ENCODE measurements at regions not wholly inside any gene's neighbourhood (a gene's known extent, or its start where the extent isn't known, plus 50 kb on each side); places are given as distances from the start of the nearest gene placed in this dataset.

DNA sequence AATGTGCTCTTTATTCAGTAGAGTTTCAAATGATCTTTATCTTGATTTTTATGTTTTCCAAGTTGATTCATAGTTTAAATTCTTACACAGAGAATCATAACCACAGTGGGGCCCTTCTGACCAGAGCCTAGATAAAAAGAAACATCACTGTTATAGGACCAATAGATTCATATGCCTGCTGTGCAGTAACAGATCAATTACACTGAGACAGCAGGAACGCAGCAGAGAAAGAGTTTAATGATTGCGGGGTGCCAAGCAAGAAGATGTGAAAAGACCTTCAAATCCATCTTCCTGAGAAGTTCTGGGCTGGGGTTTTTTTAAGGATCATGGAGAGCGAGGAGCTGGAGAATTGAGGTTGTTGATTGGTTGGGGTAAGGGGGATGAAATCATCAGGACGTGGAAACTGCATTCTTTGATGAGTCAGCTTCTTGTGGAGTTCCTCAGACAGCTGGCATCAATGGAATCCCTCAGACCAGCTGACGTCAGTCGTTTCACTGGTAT, 346.6 kb downstream of the TBC1D4 start:
- TF ChIP-seq, protein P1, sequence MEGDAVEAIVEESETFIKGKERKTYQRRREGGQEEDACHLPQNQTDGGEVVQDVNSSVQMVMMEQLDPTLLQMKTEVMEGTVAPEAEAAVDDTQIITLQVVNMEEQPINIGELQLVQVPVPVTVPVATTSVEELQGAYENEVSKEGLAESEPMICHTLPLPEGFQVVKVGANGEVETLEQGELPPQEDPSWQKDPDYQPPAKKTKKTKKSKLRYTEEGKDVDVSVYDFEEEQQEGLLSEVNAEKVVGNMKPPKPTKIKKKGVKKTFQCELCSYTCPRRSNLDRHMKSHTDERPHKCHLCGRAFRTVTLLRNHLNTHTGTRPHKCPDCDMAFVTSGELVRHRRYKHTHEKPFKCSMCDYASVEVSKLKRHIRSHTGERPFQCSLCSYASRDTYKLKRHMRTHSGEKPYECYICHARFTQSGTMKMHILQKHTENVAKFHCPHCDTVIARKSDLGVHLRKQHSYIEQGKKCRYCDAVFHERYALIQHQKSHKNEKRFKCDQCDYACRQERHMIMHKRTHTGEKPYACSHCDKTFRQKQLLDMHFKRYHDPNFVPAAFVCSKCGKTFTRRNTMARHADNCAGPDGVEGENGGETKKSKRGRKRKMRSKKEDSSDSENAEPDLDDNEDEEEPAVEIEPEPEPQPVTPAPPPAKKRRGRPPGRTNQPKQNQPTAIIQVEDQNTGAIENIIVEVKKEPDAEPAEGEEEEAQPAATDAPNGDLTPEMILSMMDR (IDR thresholded peaks at IDR 0.05): no peak
- no peak for TF ChIP-seq POLR2A (IDR thresholded peaks at IDR 0.05)
- no peak for TF ChIP-seq POLR2AphosphoS5 (IDR thresholded peaks at IDR 0.05; ENCODE audit: insufficient read depth in 1 of 2, low read depth in 1 of 2)
